ENCODE measurements at regions not wholly inside any gene's neighbourhood (a gene's known extent, or its start where the extent isn't known, plus 50 kb on each side); places are given as distances from the start of the nearest gene placed in this dataset.

DNA sequence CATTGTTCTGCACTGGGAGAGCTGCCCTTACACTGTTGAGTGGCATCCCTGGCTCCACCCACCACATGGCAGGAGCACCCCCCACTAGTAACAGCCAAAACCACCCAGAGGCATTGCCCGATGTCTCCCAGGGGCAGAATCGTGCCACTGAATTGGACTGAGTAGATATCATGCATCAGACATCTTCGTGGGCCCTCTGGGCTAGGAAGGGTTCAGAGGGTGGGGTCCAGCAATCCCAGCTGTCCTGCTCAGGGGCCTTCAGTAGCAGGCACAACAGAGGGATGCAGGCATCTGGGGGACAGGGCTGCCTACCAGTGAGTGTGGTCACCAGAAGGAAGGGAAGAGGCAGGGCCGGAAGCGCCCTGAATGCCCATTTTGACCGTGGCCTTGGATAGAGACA, 119.7 kb upstream of the PPP2R2D start:
- no peak overlapping the region for H3K4me3 ChIP-seq (ENCODE audit: low read depth, low read length)
- TF ChIP-seq, protein P1, sequence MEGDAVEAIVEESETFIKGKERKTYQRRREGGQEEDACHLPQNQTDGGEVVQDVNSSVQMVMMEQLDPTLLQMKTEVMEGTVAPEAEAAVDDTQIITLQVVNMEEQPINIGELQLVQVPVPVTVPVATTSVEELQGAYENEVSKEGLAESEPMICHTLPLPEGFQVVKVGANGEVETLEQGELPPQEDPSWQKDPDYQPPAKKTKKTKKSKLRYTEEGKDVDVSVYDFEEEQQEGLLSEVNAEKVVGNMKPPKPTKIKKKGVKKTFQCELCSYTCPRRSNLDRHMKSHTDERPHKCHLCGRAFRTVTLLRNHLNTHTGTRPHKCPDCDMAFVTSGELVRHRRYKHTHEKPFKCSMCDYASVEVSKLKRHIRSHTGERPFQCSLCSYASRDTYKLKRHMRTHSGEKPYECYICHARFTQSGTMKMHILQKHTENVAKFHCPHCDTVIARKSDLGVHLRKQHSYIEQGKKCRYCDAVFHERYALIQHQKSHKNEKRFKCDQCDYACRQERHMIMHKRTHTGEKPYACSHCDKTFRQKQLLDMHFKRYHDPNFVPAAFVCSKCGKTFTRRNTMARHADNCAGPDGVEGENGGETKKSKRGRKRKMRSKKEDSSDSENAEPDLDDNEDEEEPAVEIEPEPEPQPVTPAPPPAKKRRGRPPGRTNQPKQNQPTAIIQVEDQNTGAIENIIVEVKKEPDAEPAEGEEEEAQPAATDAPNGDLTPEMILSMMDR (IDR thresholded peaks at IDR 0.05; ENCODE audit: borderline replicate concordance, insufficient read depth, low read depth, low read length), result no peak

DNA sequence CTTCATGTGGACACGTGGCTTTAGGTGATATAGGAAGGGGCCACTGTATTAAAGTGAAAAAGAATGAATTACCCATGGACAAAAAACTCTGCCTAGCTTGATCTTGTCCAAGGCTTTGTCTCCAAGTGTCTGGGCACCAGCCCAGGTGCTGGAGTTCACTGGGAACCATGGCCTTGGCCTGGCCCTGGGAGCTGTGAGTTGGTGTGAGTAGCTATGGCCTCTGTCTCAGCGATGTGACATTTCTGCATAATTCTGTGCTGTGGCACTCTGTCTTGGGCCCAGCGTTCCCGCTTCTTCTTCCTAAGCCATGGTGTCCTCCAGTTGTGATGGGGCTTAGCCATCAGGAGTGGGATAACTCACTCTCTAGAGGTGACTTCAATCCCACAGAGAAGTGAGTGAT, 119.0 kb upstream of the PPP2R2D start:
- no peak overlapping the region for H3K4me3 ChIP-seq (ENCODE audit: low read depth, low read length)

DNA sequence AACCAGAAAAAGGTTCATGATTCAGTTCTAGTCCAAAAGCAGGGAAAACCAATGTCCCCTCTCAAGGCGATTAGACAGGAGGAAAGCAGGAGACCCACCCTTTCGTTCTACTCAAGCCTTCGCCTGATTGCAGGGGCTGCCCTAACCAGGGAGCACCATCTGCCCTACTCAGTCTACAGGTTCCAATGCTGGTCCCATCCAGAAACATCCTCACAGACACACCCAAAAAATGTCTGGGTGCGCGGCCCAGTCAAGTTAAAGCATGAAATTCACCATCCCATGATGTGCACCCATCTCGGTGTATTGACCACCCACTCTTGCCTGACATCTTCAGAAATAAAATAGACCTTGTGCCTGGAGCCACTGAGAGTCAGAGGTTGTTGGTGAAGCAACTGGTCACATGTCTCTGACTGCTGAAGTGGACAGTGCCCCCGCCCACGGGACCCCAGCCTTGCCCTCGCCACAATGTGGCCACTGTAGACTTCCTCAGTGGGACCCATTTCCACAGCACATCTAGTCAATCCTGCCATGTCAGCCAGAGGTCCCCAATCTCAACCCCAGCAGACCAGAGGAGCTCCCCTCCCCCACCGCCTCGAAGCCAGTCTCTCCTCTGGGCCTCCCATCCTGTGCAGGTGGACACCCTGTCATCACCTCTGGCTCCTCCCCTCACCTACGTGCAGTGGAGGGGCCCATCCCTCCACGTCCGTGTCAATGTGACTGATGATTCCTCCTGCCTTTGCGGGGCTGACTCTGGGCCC, 116.3 kb upstream of the PPP2R2D start:
- TF ChIP-seq, protein P1 (IDR thresholded peaks at IDR 0.05; ENCODE audit: borderline replicate concordance, insufficient read depth, low read depth, low read length), result no peak
- H3K4me3 ChIP-seq (ENCODE audit: low read depth, low read length), result no peak overlapping the region

More for the DNA sequence above, 119.0 kb upstream of the PPP2R2D start:
- TF ChIP-seq, protein P1 (IDR thresholded peaks at IDR 0.05; ENCODE audit: borderline replicate concordance, insufficient read depth, low read depth, low read length), result no peak

DNA sequence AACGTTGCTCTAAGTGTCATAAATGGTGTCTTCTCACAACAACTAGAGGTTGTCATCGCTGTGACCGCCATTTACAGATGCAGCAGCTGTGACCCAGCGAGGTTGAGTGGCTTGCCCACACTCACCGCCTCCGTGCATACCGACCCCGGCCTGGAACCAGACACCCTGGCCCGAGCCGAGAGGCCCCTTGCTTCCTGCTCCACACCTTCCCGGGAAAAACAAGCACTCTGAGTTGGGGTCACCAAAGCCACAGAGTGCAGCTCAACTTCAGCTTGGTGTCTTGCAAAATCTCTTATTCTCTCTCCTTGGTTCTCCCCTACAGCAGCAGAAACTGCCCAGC, 115.7 kb upstream of the PPP2R2D start:
- no peak overlapping the region for H3K4me3 ChIP-seq (ENCODE audit: low read depth, low read length)
- TF ChIP-seq, protein P1 (IDR thresholded peaks at IDR 0.05; ENCODE audit: borderline replicate concordance, insufficient read depth, low read depth, low read length), result no peak

DNA sequence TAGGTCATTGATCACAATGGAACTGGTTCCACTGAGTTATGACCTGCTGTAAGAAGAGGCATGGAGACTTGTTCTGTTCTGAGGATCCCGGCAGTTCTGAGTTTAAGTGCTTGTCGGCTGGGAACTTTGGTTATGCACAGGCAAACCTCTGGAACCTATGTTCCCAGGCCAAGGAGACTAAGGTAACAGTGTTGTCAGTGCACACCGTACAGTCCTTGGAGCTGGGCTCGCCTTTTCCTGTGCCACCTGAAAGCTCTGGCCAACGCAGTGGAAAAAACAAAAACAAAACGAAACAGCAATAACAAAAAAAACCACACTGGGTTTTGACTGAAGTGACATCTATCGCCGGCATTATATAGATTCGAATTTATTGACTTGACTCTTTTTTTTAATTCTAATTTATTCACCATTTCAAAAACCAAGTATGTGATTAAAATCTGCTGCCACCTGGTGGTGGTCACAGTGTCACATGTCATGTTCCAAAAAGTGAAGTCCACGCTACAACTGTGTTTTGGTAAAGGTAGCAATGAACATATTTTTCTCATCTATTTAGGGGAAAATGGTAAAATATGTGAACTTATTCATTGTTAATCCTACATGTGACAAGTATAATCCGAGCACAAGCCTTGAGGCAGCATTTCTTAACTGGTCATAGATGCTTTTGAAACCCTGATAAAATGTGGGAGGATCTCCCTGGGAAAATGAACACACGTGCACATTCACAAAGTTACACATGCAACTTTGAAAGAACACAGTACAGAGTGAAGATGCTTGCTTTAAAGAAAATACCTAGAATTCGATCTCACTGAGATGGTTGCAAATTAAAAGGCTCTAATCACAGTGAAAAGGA, 113.8 kb upstream of the PPP2R2D start:
- H3K4me3 ChIP-seq (ENCODE audit: low read depth, low read length), result no peak overlapping the region
- TF ChIP-seq, protein P1 (IDR thresholded peaks at IDR 0.05; ENCODE audit: borderline replicate concordance, insufficient read depth, low read depth, low read length), result peak; percentile 27; the same call in 1 of the 2 replicates

DNA sequence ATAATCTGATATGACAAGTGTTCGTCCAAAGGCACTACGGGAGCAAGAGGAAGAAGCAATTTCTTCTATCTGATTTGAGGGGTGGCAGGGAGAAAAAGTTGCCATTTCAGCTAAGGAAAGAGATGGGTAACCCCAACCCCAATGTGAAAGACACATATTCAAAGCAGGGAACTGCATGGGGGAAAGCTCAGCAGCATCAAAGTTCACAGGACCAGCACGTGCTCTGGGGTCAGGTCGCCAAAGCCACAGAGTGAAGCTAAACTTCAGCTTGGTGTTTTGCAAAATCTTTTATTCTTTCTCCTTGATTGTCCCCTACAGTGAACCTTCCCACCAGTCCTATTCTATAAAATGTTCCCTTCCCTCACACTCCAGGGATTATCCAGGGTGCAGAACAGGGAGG, 112.8 kb upstream of the PPP2R2D start:
- H3K4me3 ChIP-seq (ENCODE audit: low read depth, low read length), result no peak overlapping the region
- TF ChIP-seq, protein P1 (IDR thresholded peaks at IDR 0.05; ENCODE audit: borderline replicate concordance, insufficient read depth, low read depth, low read length), result no peak
